ENCODE measurements at regions not wholly inside any gene's neighbourhood (a gene's known extent, or its start where the extent isn't known, plus 50 kb on each side); places are given as distances from the start of the nearest gene placed in this dataset.

- TF ChIP-seq CTCF (conservative IDR thresholded peaks at IDR 0.05) (no peak), ZFX (IDR thresholded peaks at IDR 0.05) (no peak)
Observed at GRCh38 chr7:50872437-50872836, 89.7 kb upstream of the GRB10 start.

All from C4-2B (cell line).